Inflammatory macrophage treated with lipopolysaccharide for 1 hour (primary cell): ENCODE measurements at regions not wholly inside any gene's neighbourhood (a gene's known extent, or its start where the extent isn't known, plus 50 kb on each side); places are given as distances from the start of the nearest gene placed in this dataset.

Experiments used
- DNase-seq, 2 donors: peaks; one replicate each; pipeline ENCODE4 v3.0.0-alpha.2; 2020 to 2022

- DNase-seq = no peak
Observed at GRCh38 chr5:52731274-52732027, 56.3 kb upstream of the ITGA1 start.

- DNase-seq = no peak
Observed at GRCh38 chr5:52734557-52734956, 53.2 kb upstream of the ITGA1 start.

GRCh38 chr5:52735139-52735538, 52.6 kb upstream of the ITGA1 start:
- DNase-seq = no peak
